IPS-18a (cell line): ENCODE measurements at regions not wholly inside any gene's neighbourhood (a gene's known extent, or its start where the extent isn't known, plus 50 kb on each side); places are given as distances from the start of the nearest gene placed in this dataset.
"Not testable (repeated sequence)": the region's sequence is repeated elsewhere in the genome, so short reads cannot be mapped to it uniquely, and the experiment has no call there.

Experiments used
- H3K27ac ChIP-seq: one replicate; pipeline ENCODE4 v1.5.1; 2013; ENCODE audit warnings: low read length
- H3K27me3 ChIP-seq: one replicate; pipeline ENCODE4 v1.6.1; 2013; ENCODE audit warnings: mild to moderate bottlenecking, low read length; ENCODE audit not compliant: control insufficient read depth, insufficient read depth
- H3K36me3 ChIP-seq: one replicate; pipeline ENCODE4 v1.6.1; 2013; ENCODE audit warnings: low read depth, low read length; ENCODE audit not compliant: control insufficient read depth
- H3K4me1 ChIP-seq: one replicate; pipeline ENCODE4 v1.6.1; 2013; ENCODE audit warnings: low read depth, low read length; ENCODE audit not compliant: control insufficient read depth
- H3K4me3 ChIP-seq: one replicate; pipeline ENCODE4 v1.5.1; 2013; ENCODE audit warnings: low read length
- H3K9ac ChIP-seq: one replicate; pipeline ENCODE4 v1.6.1; 2013; ENCODE audit warnings: mild to moderate bottlenecking, low read length, moderate library complexity
- H3K9me3 ChIP-seq: one replicate; pipeline ENCODE4 v1.6.1; 2013; ENCODE audit warnings: low read depth, low read length; ENCODE audit not compliant: control insufficient read depth

- Histone ChIP-seq H3K27ac (no peak overlapping the region), H3K4me1 (no peaks in the 10 kb centered on the region), H3K36me3 (no peaks in the 10 kb centered on the region), H3K27me3 (no peaks in the 10 kb centered on the region), H3K4me3 (no peak overlapping the region), H3K9me3 (no peaks in the 10 kb centered on the region), H3K9ac (no peak overlapping the region)
Measured at GRCh38 chr5:85304524-85304923, 919.8 kb upstream of the EDIL3 start.

DNA sequence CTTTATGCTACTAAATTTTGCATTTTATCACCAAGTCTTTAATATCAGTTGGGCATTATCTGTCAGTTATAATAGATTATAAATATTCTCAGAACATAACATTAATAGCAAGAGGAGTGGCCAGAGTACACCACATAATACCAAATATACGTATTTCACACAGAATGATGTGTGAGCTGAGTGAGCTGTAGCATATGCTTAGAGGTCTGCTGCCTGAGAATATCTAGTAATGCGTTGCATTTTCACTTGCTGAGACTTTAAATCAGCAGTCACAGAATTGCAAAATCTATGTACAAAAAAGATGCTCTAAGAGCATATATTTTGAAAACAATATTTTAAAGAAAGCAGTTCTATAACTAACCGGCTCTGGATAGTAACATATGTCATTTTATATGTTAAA lies 921.1 kb upstream of the EDIL3 start:
- Histone ChIP-seq H3K9ac (no peak overlapping the region), H3K4me1 (no peaks in the 10 kb centered on the region), H3K4me3 (no peak overlapping the region), H3K27me3 (no peaks in the 10 kb centered on the region), H3K9me3 (no peaks in the 10 kb centered on the region), H3K36me3 (no peaks in the 10 kb centered on the region), H3K27ac (no peak overlapping the region)

DNA sequence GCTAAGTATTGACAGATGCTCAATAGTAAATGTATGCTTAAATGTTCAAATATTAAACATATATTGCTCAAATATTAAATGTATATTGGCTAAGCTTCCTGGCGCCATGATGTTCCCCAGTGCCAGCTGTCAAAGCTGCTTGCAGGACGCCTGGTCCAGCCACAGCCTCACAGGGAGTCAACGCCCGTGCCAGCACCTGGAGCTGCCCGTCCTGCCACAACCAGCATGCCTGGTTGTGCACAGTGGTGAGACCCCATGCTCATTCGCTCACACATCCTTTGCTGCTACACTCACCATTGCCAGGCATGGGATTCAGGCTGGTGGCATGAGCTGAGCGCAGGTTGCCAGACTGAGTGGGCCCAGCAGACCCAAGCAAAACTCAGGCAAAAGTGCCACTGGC lies 926.9 kb upstream of the EDIL3 start:
- H3K4me1 ChIP-seq, result no peaks in the 10 kb centered on the region
- no peaks in the 10 kb centered on the region for H3K9me3 ChIP-seq
- H3K9ac ChIP-seq, result no peak overlapping the region
- H3K4me3 ChIP-seq, result no peak overlapping the region
- no peak overlapping the region for H3K27ac ChIP-seq
- H3K36me3 ChIP-seq, result no peaks in the 10 kb centered on the region
- H3K27me3 ChIP-seq, result no peaks in the 10 kb centered on the region

GRCh38 chr5:85320495-85320894 lies 935.8 kb upstream of the EDIL3 start:
- Histone ChIP-seq H3K36me3 (no peaks in the 10 kb centered on the region), H3K9ac (no peak overlapping the region), H3K27me3 (no peaks in the 10 kb centered on the region), H3K4me1 (no peaks in the 10 kb centered on the region), H3K4me3 (no peak overlapping the region), H3K27ac (no peak overlapping the region), H3K9me3 (no peaks in the 10 kb centered on the region)

DNA sequence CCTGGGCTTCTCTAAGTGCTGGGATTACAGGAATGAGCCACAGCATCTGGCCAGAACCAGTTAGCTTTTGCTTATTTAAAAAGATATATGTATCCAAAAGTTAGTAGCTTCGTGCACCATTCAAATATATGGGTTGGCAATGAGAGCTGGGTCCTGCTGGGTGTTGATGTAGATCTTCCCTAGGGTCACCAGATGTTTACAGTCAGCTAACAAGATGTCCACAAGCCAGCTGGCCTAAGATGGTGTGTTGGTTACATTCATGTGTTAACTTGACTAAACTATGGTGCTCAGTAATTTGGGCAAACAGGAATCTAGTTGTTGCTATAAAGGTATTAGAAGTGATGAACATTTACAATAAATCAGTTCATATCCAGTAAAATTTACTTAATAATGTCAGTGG lies 948.6 kb upstream of the EDIL3 start:
- Histone ChIP-seq H3K9ac (no peak overlapping the region), H3K27ac (no peak overlapping the region), H3K4me3 (no peak overlapping the region), H3K4me1 (no peaks in the 10 kb centered on the region), H3K36me3 (no peaks in the 10 kb centered on the region), H3K9me3 (no peaks in the 10 kb centered on the region), H3K27me3 (no peaks in the 10 kb centered on the region)

DNA sequence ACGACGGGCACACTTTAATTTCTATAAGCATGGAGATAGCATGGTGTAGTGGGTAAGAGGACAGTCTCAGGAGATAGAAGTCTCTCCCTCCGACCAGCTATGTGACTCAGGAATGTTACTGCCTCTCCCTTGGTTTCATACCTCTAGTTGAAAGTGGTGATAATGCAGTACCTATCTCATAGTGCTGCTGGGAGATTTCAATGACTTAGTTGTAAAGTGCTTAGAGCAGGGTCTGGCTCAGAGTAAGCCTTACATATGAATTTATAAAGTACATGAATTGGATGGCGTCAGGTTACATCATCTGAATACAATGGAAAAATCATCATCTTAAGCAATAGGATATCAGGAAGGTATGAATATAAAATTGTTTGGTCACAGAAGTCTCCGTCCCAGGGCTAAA lies 952.8 kb upstream of the EDIL3 start:
- Histone ChIP-seq H3K4me3 (no peak overlapping the region), H3K9me3 (no peaks in the 10 kb centered on the region), H3K27me3 (no peaks in the 10 kb centered on the region), H3K27ac (no peak overlapping the region), H3K36me3 (no peaks in the 10 kb centered on the region), H3K9ac (no peak overlapping the region), H3K4me1 (no peaks in the 10 kb centered on the region)

DNA sequence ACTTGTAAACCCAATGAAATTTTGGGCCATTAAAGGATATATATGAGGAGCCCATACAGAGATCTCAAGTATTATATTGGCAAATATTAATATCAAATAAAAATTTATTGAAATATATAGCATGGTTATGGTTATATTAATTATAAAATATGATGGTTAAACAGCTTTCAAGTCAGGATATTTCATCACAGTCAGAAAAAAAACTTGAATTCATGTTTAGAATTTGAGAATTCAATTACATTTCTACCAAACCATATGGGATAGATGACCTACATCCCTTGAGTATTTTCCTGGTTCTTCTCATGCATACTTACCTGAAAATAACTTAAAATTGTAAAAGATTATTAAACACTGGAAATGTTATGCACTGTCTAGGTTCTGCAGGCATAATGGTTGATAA lies 956.1 kb upstream of the EDIL3 start:
- Histone ChIP-seq H3K9me3 (no peaks in the 10 kb centered on the region), H3K4me3 (no peak overlapping the region), H3K36me3 (no peaks in the 10 kb centered on the region)

DNA sequence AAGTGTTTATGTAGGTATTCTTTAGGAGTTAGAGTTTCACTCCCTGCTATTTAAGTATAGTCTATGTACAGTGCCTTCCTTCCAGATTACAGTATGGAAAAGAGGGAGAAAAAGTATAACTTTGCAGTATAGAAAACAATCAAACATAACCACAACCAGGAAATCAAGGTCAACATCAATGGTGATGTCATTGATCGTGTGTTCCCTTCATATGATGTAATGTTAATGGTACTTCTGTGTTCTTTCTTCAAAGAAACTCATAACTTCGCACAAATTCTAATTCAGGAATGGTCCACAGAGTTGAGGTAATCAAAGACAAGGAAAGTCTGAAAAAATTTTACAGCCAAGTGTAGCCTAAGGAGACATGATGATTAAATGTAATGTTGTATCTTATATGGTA lies 961.1 kb upstream of the EDIL3 start:
- no peaks in the 10 kb centered on the region for H3K36me3 ChIP-seq
- H3K27me3 ChIP-seq, result no peaks in the 10 kb centered on the region
- H3K27ac ChIP-seq, result no peak overlapping the region
- H3K9ac ChIP-seq, result no peak overlapping the region
- no peak overlapping the region for H3K4me3 ChIP-seq
- no peaks in the 10 kb centered on the region for H3K9me3 ChIP-seq
- no peaks in the 10 kb centered on the region for H3K4me1 ChIP-seq

More for the DNA sequence above, 956.1 kb upstream of the EDIL3 start:
- Histone ChIP-seq H3K27me3 (no peaks in the 10 kb centered on the region), H3K9ac (no peak overlapping the region), H3K27ac (no peak overlapping the region), H3K4me1 (no peaks in the 10 kb centered on the region)

DNA sequence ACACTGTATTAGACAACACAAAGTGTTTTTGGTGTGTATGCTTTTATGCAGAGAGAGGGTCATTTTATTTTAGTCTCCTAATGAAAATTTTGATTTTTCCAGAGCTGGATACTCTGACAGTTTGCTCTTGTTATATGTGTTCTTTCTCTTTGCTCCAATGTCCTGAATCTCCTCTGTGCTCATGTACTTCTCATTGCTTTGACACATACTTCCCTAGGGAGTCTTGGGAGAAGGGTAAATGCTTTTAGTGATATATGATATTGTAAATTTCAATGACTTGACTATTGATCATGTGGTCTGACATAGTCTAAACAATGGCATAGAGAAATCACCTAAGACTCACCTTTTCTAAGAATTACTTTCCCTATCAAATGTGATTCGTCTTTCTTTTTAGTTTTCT lies 972.6 kb upstream of the EDIL3 start:
- Histone ChIP-seq H3K4me3 (no peak overlapping the region), H3K4me1 (no peaks in the 10 kb centered on the region), H3K27me3 (no peaks in the 10 kb centered on the region)

DNA sequence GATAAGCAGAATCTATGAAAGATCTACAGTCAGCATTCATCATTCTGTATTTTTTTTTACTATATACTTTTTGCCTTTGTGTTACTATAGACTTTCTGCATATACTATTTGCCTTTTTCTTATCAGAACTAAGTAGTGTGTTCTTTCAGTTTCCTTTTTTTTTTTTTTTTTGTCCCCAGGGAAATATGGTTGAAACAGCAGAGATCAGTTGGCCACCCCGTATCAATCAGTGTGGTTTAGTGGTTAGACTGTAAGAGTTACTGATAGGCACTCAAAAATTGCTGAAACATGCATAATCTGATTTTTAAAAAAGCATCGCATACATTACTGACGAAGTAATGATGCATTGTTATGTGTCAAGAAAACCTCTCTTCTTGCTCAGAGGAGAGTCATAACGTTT lies 990.8 kb upstream of the EDIL3 start:
- H3K36me3 ChIP-seq, result no peaks in the 10 kb centered on the region
- no peak overlapping the region for H3K4me3 ChIP-seq
- no peaks in the 10 kb centered on the region for H3K27me3 ChIP-seq
- no peaks in the 10 kb centered on the region for H3K9me3 ChIP-seq
- no peaks in the 10 kb centered on the region for H3K4me1 ChIP-seq
- no peak overlapping the region for H3K27ac ChIP-seq
- no peak overlapping the region for H3K9ac ChIP-seq

More for the DNA sequence above, 972.6 kb upstream of the EDIL3 start:
- Histone ChIP-seq H3K9me3 (no peaks in the 10 kb centered on the region), H3K36me3 (no peaks in the 10 kb centered on the region), H3K9ac (no peak overlapping the region), H3K27ac (no peak overlapping the region)

DNA sequence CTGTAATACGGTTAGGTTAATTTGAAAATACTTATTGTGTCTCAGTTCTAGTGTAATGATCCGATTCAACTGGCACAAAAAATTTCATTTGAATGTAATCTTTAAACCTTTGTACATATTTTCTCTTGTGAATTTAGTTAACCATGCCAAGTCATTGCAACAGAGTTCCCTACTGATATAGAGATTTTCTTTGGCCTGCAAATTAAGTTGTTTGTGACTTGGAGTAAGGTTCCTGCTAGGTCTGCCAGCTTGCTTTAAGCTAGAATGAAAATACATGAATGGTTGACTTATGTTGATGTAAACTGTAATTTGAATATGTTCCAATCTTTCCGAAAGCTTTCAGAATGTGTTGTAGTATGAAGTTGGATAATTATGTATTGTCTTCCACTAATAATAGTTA lies 1004.1 kb upstream of the EDIL3 start:
- Histone ChIP-seq H3K27ac (no peak overlapping the region), H3K9me3 (no peaks in the 10 kb centered on the region), H3K4me1 (no peaks in the 10 kb centered on the region), H3K4me3 (no peak overlapping the region), H3K9ac (no peak overlapping the region), H3K27me3 (no peaks in the 10 kb centered on the region), H3K36me3 (no peaks in the 10 kb centered on the region)

DNA sequence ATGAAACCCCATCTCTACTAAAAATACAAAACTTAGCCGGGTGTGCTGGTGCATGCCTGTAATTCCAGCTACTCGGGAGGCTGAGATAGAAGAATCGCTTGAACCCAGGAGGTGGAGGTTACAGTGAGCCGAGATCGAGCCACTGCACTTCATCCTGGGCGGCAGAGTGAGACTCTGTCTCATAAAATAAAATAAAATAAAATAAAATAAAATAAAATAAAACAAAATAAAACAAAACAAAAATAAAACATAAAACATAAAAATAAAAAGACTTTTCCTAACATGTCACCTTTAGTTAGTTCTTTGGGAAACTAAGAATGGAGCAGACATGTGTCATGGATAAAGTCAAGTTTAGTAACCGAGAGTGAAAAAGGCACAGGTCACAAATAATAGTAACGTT lies 1007.6 kb upstream of the EDIL3 start:
- H3K4me1 ChIP-seq, H3K27ac ChIP-seq, H3K36me3 ChIP-seq, H3K9me3 ChIP-seq, H3K27me3 ChIP-seq, H3K4me3 ChIP-seq, H3K9ac ChIP-seq: not testable (repeated sequence)

GRCh38 chr5:85395526-85395925 lies 1010.8 kb upstream of the EDIL3 start:
- Histone ChIP-seq H3K9me3 (no peaks in the 10 kb centered on the region), H3K4me1 (no peaks in the 10 kb centered on the region), H3K27ac (no peak overlapping the region), H3K9ac (no peak overlapping the region), H3K36me3 (no peaks in the 10 kb centered on the region), H3K27me3 (no peaks in the 10 kb centered on the region), H3K4me3 (no peak overlapping the region)
